HEK293T (cell line): ENCODE measurements at regions not wholly inside any gene's neighbourhood (a gene's known extent, or its start where the extent isn't known, plus 50 kb on each side); places are given as distances from the start of the nearest gene placed in this dataset.

Source experiments
- CTCF ChIA-PET: fragments of 350-600 bp; formaldehyde crosslinking; extraction: SDS; loops from one replicate; lab custom pipeline; 2021; ENCODE audit warnings: antibody characterized with exemption, inconsistent platforms; lab: Yijun Ruan, JAX
- POLR2A ChIA-PET: fragments of 350-600 bp; formaldehyde crosslinking; extraction: SDS; loops from one replicate; lab custom pipeline; 2020; ENCODE audit warnings: antibody characterized with exemption, inconsistent platforms; lab: Yijun Ruan, JAX
- DNase-seq: peaks from one replicate; pipeline ENCODE4 v3.0.0; 2012; ENCODE audit warnings: mixed read lengths; ENCODE audit errors: extremely low spot score
- ARNT ChIP-seq: fragments of 450-650 bp; IDR thresholded peaks from 2 replicates; pipeline ENCODE4 v1.6.1; 2017; ENCODE audit warnings: mild to moderate bottlenecking
- BHLHE40 ChIP-seq: fragments of 450-650 bp; IDR thresholded peaks from 2 replicates; pipeline ENCODE4 v1.6.1; 2016; ENCODE audit warnings: mild to moderate bottlenecking, moderate library complexity, borderline replicate concordance
- CTBP1 ChIP-seq: fragments of 450-650 bp; IDR thresholded peaks from 2 replicates; pipeline ENCODE4 v1.6.1; 2016; ENCODE audit warnings: borderline replicate concordance
- ELF4 ChIP-seq: fragments of 450-650 bp; IDR thresholded peaks from 2 replicates; pipeline ENCODE4 v1.6.1; 2017; ENCODE audit warnings: antibody characterized with exemption
- FOXA1 ChIP-seq: fragments of 450-650 bp; IDR thresholded peaks from 2 replicates; pipeline ENCODE4 v1.6.1; 2016; ENCODE audit warnings: mild to moderate bottlenecking
- FOXK2 ChIP-seq: fragments of 450-650 bp; IDR thresholded peaks from 2 replicates; pipeline ENCODE4 v1.6.1; 2016; ENCODE audit warnings: mild to moderate bottlenecking
- FOXM1 ChIP-seq: fragments of 450-650 bp; IDR thresholded peaks from 2 replicates; pipeline ENCODE4 v1.6.1; 2017; ENCODE audit warnings: mild to moderate bottlenecking, borderline replicate concordance
- HDGF ChIP-seq: fragments of 450-650 bp; IDR thresholded peaks from 2 replicates; pipeline ENCODE4 v1.6.1; 2017; ENCODE audit warnings: antibody characterized with exemption, borderline replicate concordance
- L3MBTL2 ChIP-seq: fragments of 450-650 bp; conservative IDR thresholded peaks from 2 replicates; pipeline ENCODE4 v1.6.1; 2016; ENCODE audit warnings: mild to moderate bottlenecking
- LEF1 ChIP-seq: fragments of 450-650 bp; IDR thresholded peaks from 2 replicates; pipeline ENCODE4 v1.6.1; 2017; ENCODE audit warnings: mild to moderate bottlenecking, borderline replicate concordance
- NFRKB ChIP-seq: fragments of 450-650 bp; IDR thresholded peaks from 2 replicates; pipeline ENCODE4 v1.6.1; 2016; ENCODE audit warnings: mild to moderate bottlenecking, moderate library complexity
- PKNOX1 ChIP-seq: fragments of 450-650 bp; IDR thresholded peaks from 2 replicates; pipeline ENCODE4 v1.6.1; 2016
- SP1 ChIP-seq: fragments of 450-650 bp; IDR thresholded peaks from 2 replicates; pipeline ENCODE4 v1.6.1; 2017
- SUZ12 ChIP-seq: fragments of 450-650 bp; IDR thresholded peaks from 2 replicates; pipeline ENCODE4 v1.6.1; 2016; ENCODE audit warnings: mild to moderate bottlenecking
- TARDBP ChIP-seq: fragments of 450-650 bp; IDR thresholded peaks from 2 replicates; pipeline ENCODE4 v1.6.1; 2016
- ZNF384 ChIP-seq: fragments of 450-650 bp; IDR thresholded peaks from 2 replicates; pipeline ENCODE4 v1.6.1; 2016

- TF ChIP-seq FOXA1 = no peak
- TF ChIP-seq BHLHE40 = no peak
- TF ChIP-seq ZNF384 = no peak
- no peak for TF ChIP-seq TARDBP
- TF ChIP-seq LEF1 = no peak
- no peak for TF ChIP-seq ELF4
- no peak for TF ChIP-seq L3MBTL2
- TF ChIP-seq FOXM1 = no peak
- TF ChIP-seq HDGF = no peak
- TF ChIP-seq FOXK2 = no peak
- no peak for TF ChIP-seq CTBP1
- no peak for TF ChIP-seq SP1
- no peak for TF ChIP-seq ARNT
- TF ChIP-seq SUZ12 = no peak
- no peak for TF ChIP-seq NFRKB
- no peak for TF ChIP-seq PKNOX1
- ChIA-PET POLR2A (no interaction called here), CTCF (no interaction called here)
- DNase-seq = no peak
Observed at GRCh38 chr3:76900596-76900995, 139.3 kb upstream of the ROBO2 start.

GRCh38 chr3:76908156-76908555, 131.7 kb upstream of the ROBO2 start:
- TF ChIP-seq ARNT (no peak), LEF1 (no peak), HDGF (no peak), ZNF384 (no peak), PKNOX1 (no peak), CTBP1 (no peak), NFRKB (no peak), ELF4 (no peak), SP1 (no peak), FOXA1 (no peak), BHLHE40 (no peak), FOXK2 (no peak), SUZ12 (no peak), FOXM1 (no peak), L3MBTL2 (no peak), TARDBP (no peak)
- no peak for DNase-seq
- POLR2A ChIA-PET = no interaction called here
- CTCF ChIA-PET = no interaction called here

DNA sequence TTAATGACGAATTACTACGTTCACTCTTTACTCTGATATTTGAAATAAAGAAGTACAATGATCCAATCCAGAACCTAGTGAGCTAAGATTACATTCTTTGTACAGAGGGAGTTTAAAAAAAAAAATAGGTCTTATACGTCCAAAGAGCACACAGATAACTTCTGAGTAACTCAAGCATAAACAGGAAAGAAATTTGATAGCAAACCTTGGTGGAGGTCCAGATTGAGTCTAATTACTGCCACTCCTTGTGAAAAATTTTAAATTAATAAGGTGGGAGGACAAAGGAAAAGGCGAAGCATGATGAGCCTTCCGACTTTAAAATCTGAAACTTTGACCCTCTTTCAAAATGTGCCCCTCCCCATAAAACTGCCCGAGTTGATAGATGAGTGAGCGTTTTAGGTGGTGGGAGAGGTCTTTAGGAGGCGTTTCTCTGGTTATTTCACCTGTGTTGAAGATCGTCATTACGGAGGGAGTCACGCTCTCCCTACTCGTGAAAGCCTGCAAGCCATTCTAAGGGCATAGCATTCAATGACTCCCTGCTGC, 127.0 kb upstream of the ROBO2 start:
- TF ChIP-seq SP1 = no peak
- TF ChIP-seq HDGF = no peak
- TF ChIP-seq PKNOX1 = no peak
- no peak for TF ChIP-seq NFRKB
- TF ChIP-seq LEF1 = no peak
- no peak for TF ChIP-seq SUZ12
- TF ChIP-seq TARDBP = no peak
- TF ChIP-seq CTBP1 = no peak
- TF ChIP-seq FOXK2 = no peak
- no peak for TF ChIP-seq L3MBTL2
- TF ChIP-seq FOXA1 = no peak
- ChIA-PET CTCF (no interaction called here), POLR2A (no interaction called here)
- DNase-seq = peak; percentile 6

DNA sequence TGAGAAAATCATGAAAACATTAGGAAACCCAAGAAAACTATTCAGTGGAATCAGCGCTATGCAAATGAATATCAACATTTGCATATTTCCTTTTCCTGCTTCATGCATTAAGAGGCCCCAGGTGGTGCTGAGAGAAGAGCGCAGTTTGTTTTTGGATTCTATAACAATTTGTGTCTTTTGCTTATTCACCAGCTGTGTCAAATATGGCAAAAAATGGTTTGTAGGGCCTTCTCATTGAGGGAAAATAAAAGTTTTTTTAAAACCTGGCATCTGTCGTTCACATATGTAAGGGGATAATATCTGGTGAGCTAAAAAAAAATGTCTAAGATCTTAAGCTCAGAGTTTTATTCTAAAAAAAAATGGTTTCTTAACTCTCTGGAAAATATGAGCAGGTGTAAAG, 122.5 kb upstream of the ROBO2 start:
- ChIA-PET POLR2A (no interaction called here), CTCF (no interaction called here)
- TF ChIP-seq SP1 = no peak
- no peak for DNase-seq

- CTCF ChIA-PET = no interaction called here
- DNase-seq = no peak
- no peak for TF ChIP-seq FOXK2
- no peak for TF ChIP-seq HDGF
- TF ChIP-seq L3MBTL2 = no peak
- no peak for TF ChIP-seq CTBP1
- TF ChIP-seq ZNF384 = no peak
- no peak for TF ChIP-seq BHLHE40
- TF ChIP-seq SUZ12 = no peak
- POLR2A ChIA-PET = no interaction called here
Observed at GRCh38 chr3:76920511-76920910, 119.4 kb upstream of the ROBO2 start.

- no peak for TF ChIP-seq SP1
- no peak for TF ChIP-seq FOXM1
- TF ChIP-seq FOXK2 = no peak
- TF ChIP-seq PKNOX1 = no peak
- no peak for TF ChIP-seq ARNT
- DNase-seq = no peak
- CTCF ChIA-PET = no interaction called here
- POLR2A ChIA-PET = no interaction called here
Observed at GRCh38 chr3:76923485-76923884, 116.4 kb upstream of the ROBO2 start.

DNA sequence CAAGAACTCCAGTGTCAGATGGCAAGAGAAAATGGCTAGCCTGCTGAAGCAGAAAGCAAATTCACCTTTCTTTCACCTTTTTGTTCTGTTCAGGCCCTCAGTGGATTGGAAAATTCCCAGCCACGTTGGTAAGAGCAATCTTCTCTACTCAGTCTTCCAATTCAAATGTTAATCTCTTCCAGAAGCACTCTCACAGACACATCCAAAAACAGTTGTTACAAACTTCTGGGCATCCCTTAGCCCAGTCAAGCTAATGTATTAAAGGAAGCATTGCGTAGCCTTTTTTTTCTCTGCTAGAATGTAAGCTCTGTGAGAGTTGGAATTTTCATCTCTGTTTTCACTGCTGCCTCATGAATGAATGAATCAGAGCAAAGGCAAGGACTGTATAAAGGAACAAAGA, 109.2 kb upstream of the ROBO2 start:
- TF ChIP-seq ELF4 = no peak
- TF ChIP-seq NFRKB = no peak
- no peak for TF ChIP-seq L3MBTL2
- TF ChIP-seq FOXM1 = no peak
- TF ChIP-seq SP1 = no peak
- no peak for TF ChIP-seq TARDBP
- no peak for TF ChIP-seq ARNT
- no peak for TF ChIP-seq SUZ12
- TF ChIP-seq LEF1 = no peak
- no peak for TF ChIP-seq FOXK2
- TF ChIP-seq BHLHE40 = no peak
- TF ChIP-seq CTBP1 = no peak
- TF ChIP-seq FOXA1 = no peak
- ChIA-PET POLR2A (no interaction called here), CTCF (interaction anchor here (0.8 kb wide), 1 partner anchor 10 kb away, joined by 3 read pairs; no protein-coding TSS in a partner anchor)
- DNase-seq = no peak
